Activated naive CD8-positive, alpha-beta T cell (primary cell): ENCODE measurements at regions not wholly inside any gene's neighbourhood (a gene's known extent, or its start where the extent isn't known, plus 50 kb on each side); places are given as distances from the start of the nearest gene placed in this dataset.

Experiments
- H3K27ac Mint-ChIP-seq: one replicate; pipeline ENCODE4 v1.8.0; 2021; ENCODE audit warnings: mixed read lengths
- H3K27me3 Mint-ChIP-seq: one replicate; pipeline ENCODE4 v1.8.0; 2021; ENCODE audit warnings: mixed read lengths
- H3K36me3 Mint-ChIP-seq: one replicate; pipeline ENCODE4 v1.8.0; 2021; ENCODE audit warnings: mixed read lengths
- H3K4me1 Mint-ChIP-seq: one replicate; pipeline ENCODE4 v1.8.0; 2021; ENCODE audit warnings: low read depth, mixed read lengths
- H3K4me3 Mint-ChIP-seq: one replicate; pipeline ENCODE4 v1.8.0; 2021; ENCODE audit warnings: mild to moderate bottlenecking, mixed read lengths
- H3K9me3 Mint-ChIP-seq: one replicate; pipeline ENCODE4 v1.8.0; 2021; ENCODE audit warnings: low read depth, mixed read lengths

GRCh38 chr18:47346016-47346415 is 94.6 kb upstream of the SKOR2 start:
- no peaks in the 10 kb centered on the region for H3K36me3 Mint-ChIP-seq
- H3K4me1 Mint-ChIP-seq: no peaks in the 10 kb centered on the region
- H3K4me3 Mint-ChIP-seq: no peak overlapping the region

GRCh38 chr18:47345291-47345690 is 93.8 kb upstream of the SKOR2 start:
- Mint-ChIP-seq H3K27me3 (peaks cover 2% of the 10 kb centered on the region), H3K36me3 (no peaks in the 10 kb centered on the region), H3K4me3 (no peak overlapping the region)

More at GRCh38 chr18:47346016-47346415, 94.6 kb upstream of the SKOR2 start:
- no peaks in the 10 kb centered on the region for H3K9me3 Mint-ChIP-seq
- peaks cover 2% of the 10 kb centered on the region for H3K27me3 Mint-ChIP-seq
- no peak overlapping the region for H3K27ac Mint-ChIP-seq

GRCh38 chr18:47343291-47343690 is 91.8 kb upstream of the SKOR2 start:
- Mint-ChIP-seq H3K36me3 (no peaks in the 10 kb centered on the region), H3K9me3 (no peaks in the 10 kb centered on the region)

More at GRCh38 chr18:47345291-47345690, 93.8 kb upstream of the SKOR2 start:
- Mint-ChIP-seq H3K27ac (no peak overlapping the region), H3K4me1 (no peaks in the 10 kb centered on the region), H3K9me3 (no peaks in the 10 kb centered on the region)

GRCh38 chr18:47342566-47342965 is 91.1 kb upstream of the SKOR2 start:
- Mint-ChIP-seq H3K9me3 (no peaks in the 10 kb centered on the region), H3K36me3 (no peaks in the 10 kb centered on the region), H3K27ac (no peak overlapping the region), H3K27me3 (peaks cover 2% of the 10 kb centered on the region), H3K4me1 (no peaks in the 10 kb centered on the region), H3K4me3 (no peak overlapping the region)

More at GRCh38 chr18:47343291-47343690, 91.8 kb upstream of the SKOR2 start:
- peaks cover 2% of the 10 kb centered on the region for H3K27me3 Mint-ChIP-seq
- H3K4me3 Mint-ChIP-seq: no peak overlapping the region
- H3K4me1 Mint-ChIP-seq: no peaks in the 10 kb centered on the region
- no peak overlapping the region for H3K27ac Mint-ChIP-seq

- no peak overlapping the region for H3K27ac Mint-ChIP-seq
- no peak overlapping the region for H3K4me3 Mint-ChIP-seq
- no peaks in the 10 kb centered on the region for H3K9me3 Mint-ChIP-seq
- H3K4me1 Mint-ChIP-seq: no peaks in the 10 kb centered on the region
- no peaks in the 10 kb centered on the region for H3K36me3 Mint-ChIP-seq
- peaks cover 2% of the 10 kb centered on the region for H3K27me3 Mint-ChIP-seq
Observed at GRCh38 chr18:47341678-47342077, 90.2 kb upstream of the SKOR2 start.

GRCh38 chr18:47334966-47335365 is 83.5 kb upstream of the SKOR2 start:
- no peaks in the 10 kb centered on the region for H3K36me3 Mint-ChIP-seq
- no peaks in the 10 kb centered on the region for H3K9me3 Mint-ChIP-seq
- H3K27ac Mint-ChIP-seq: no peak overlapping the region
- H3K27me3 Mint-ChIP-seq: peaks cover 2% of the 10 kb centered on the region
- H3K4me3 Mint-ChIP-seq: no peak overlapping the region
- H3K4me1 Mint-ChIP-seq: no peaks in the 10 kb centered on the region

GRCh38 chr18:47333926-47334635 is 82.6 kb upstream of the SKOR2 start:
- Mint-ChIP-seq H3K36me3 (no peaks in the 10 kb centered on the region), H3K9me3 (no peaks in the 10 kb centered on the region), H3K27ac (no peak overlapping the region), H3K27me3 (peaks cover 2% of the 10 kb centered on the region), H3K4me1 (no peaks in the 10 kb centered on the region), H3K4me3 (no peak overlapping the region)

- H3K27me3 Mint-ChIP-seq: peaks cover 2% of the 10 kb centered on the region
- H3K4me1 Mint-ChIP-seq: no peaks in the 10 kb centered on the region
- no peaks in the 10 kb centered on the region for H3K9me3 Mint-ChIP-seq
- H3K27ac Mint-ChIP-seq: no peak overlapping the region
- H3K4me3 Mint-ChIP-seq: no peak overlapping the region
- no peaks in the 10 kb centered on the region for H3K36me3 Mint-ChIP-seq
Observed at GRCh38 chr18:47331641-47332040, 80.2 kb upstream of the SKOR2 start.

GRCh38 chr18:47331026-47331425 is 79.6 kb upstream of the SKOR2 start:
- H3K4me3 Mint-ChIP-seq: no peak overlapping the region
- H3K27me3 Mint-ChIP-seq: peaks cover 2% of the 10 kb centered on the region
- no peak overlapping the region for H3K27ac Mint-ChIP-seq
- H3K4me1 Mint-ChIP-seq: no peaks in the 10 kb centered on the region
- no peaks in the 10 kb centered on the region for H3K36me3 Mint-ChIP-seq
- H3K9me3 Mint-ChIP-seq: no peaks in the 10 kb centered on the region

- no peak overlapping the region for H3K27ac Mint-ChIP-seq
- H3K4me3 Mint-ChIP-seq: no peak overlapping the region
- peaks cover 3% of the 10 kb centered on the region for H3K4me1 Mint-ChIP-seq
- no peaks in the 10 kb centered on the region for H3K27me3 Mint-ChIP-seq
- H3K36me3 Mint-ChIP-seq: no peaks in the 10 kb centered on the region
- H3K9me3 Mint-ChIP-seq: no peaks in the 10 kb centered on the region
Observed at GRCh38 chr18:47323158-47323557, 71.7 kb upstream of the SKOR2 start.

GRCh38 chr18:47321815-47322214 is 70.4 kb upstream of the SKOR2 start:
- no peaks in the 10 kb centered on the region for H3K9me3 Mint-ChIP-seq
- H3K4me1 Mint-ChIP-seq: peaks cover 3% of the 10 kb centered on the region
- H3K27ac Mint-ChIP-seq: no peak overlapping the region
- H3K36me3 Mint-ChIP-seq: no peaks in the 10 kb centered on the region
- no peak overlapping the region for H3K4me3 Mint-ChIP-seq
- peaks cover 5% of the 10 kb centered on the region for H3K27me3 Mint-ChIP-seq

- Mint-ChIP-seq H3K36me3 (no peaks in the 10 kb centered on the region), H3K27ac (no peak overlapping the region), H3K9me3 (no peaks in the 10 kb centered on the region), H3K27me3 (peaks cover 8% of the 10 kb centered on the region), H3K4me1 (peaks cover 3% of the 10 kb centered on the region), H3K4me3 (no peak overlapping the region)
Observed at GRCh38 chr18:47317824-47318508, 66.5 kb upstream of the SKOR2 start.

- Mint-ChIP-seq H3K4me3 (no peak overlapping the region), H3K4me1 (peaks cover 2% of the 10 kb centered on the region), H3K9me3 (no peaks in the 10 kb centered on the region), H3K36me3 (no peaks in the 10 kb centered on the region), H3K27ac (no peak overlapping the region), H3K27me3 (peaks cover 10% of the 10 kb centered on the region)
Observed at GRCh38 chr18:47316924-47317323, 65.5 kb upstream of the SKOR2 start.

- Mint-ChIP-seq H3K36me3 (no peaks in the 10 kb centered on the region), H3K4me3 (no peak overlapping the region), H3K9me3 (no peaks in the 10 kb centered on the region), H3K27ac (no peak overlapping the region), H3K27me3 (peaks cover 10% of the 10 kb centered on the region), H3K4me1 (no peaks in the 10 kb centered on the region)
Observed at GRCh38 chr18:47313901-47314300, 62.4 kb upstream of the SKOR2 start.

GRCh38 chr18:47311585-47311984 is 60.1 kb upstream of the SKOR2 start:
- Mint-ChIP-seq H3K27me3 (peaks cover 5% of the 10 kb centered on the region), H3K4me1 (no peaks in the 10 kb centered on the region), H3K4me3 (no peak overlapping the region), H3K27ac (no peak overlapping the region), H3K9me3 (no peaks in the 10 kb centered on the region), H3K36me3 (no peaks in the 10 kb centered on the region)
